ENCODE measurements at regions not wholly inside any gene's neighbourhood (a gene's known extent, or its start where the extent isn't known, plus 50 kb on each side); places are given as distances from the start of the nearest gene placed in this dataset.
A peak's percentile ranks its signal among the peaks of the same experiment; 100 is the strongest.

- H4K20me1 ChIP-seq (ENCODE audit: control insufficient read depth, insufficient read depth, insufficient read length): no peaks in the 10 kb centered on the region
- H3K9ac ChIP-seq (ENCODE audit: extremely low read depth, insufficient read length, low read length): no peak overlapping the region
- H4K8ac ChIP-seq (replicated peaks; ENCODE audit: insufficient read length, low read depth, low read length): no peak overlapping the region
- Mint-ChIP-seq H3K4me3 (no peak overlapping the region), H3K9me3 (no peaks in the 10 kb centered on the region), H3K4me1 (peaks cover 33 to 36% of the 10 kb centered on the region in 2 experiments), H3K27ac (peak overlapping the region in 2 of 3 experiments; percentile 52 to 98; a peak in 4 of 7 replicates), H3K36me3 (ENCODE audit: insufficient read depth in 1 of 3, low read depth in 3 of 3) (no peaks in the 10 kb centered on the region), H3K27me3 (ENCODE audit: low read depth) (no peaks in the 10 kb centered on the region)
- H2BK12ac ChIP-seq (ENCODE audit: insufficient read length, low read depth, low read length): no peak overlapping the region
- H3T11ph ChIP-seq (ENCODE audit: low read length): no peak overlapping the region
- H2AK5ac ChIP-seq (ENCODE audit: insufficient read length, low read length): no peak overlapping the region
- H3K27me3 ChIP-seq (ENCODE audit: insufficient read depth, low read length): no peaks in the 10 kb centered on the region
- no peak overlapping the region for H2BK20ac ChIP-seq (ENCODE audit: low read depth, low read length, poor library complexity, severe bottlenecking)
- no peak overlapping the region for H2BK120ac ChIP-seq (ENCODE audit: low read depth, low read length, poor library complexity, severe bottlenecking)
- H3K4me1 ChIP-seq (ENCODE audit: insufficient read depth, low read length): peaks cover 3% of the 10 kb centered on the region; the same call in 1 of the 2 replicates
- H3K27ac ChIP-seq (ENCODE audit: insufficient read length, low read depth, low read length): no peak overlapping the region
- H3K4ac ChIP-seq (ENCODE audit: low read depth, low read length): no peak overlapping the region
- no peaks in the 10 kb centered on the region for H3K23me2 ChIP-seq (ENCODE audit: insufficient read length, low read depth, low read length, poor library complexity, severe bottlenecking)
- H2AFZ ChIP-seq (ENCODE audit: low read length): no peak overlapping the region
- no peak overlapping the region for H3K4me2 ChIP-seq (ENCODE audit: insufficient read depth, insufficient read length, low read length)
- H2BK5ac ChIP-seq (ENCODE audit: insufficient read length, low read length): no peak overlapping the region
- H3K79me2 ChIP-seq (ENCODE audit: insufficient read depth, low read length): no peaks in the 10 kb centered on the region
- no peak overlapping the region for H3K18ac ChIP-seq (ENCODE audit: insufficient read length, low read depth, low read length)
- no peaks in the 10 kb centered on the region for H3K9me3 ChIP-seq (ENCODE audit: control insufficient read depth, low read depth, low read length)
- TF ChIP-seq CTCF (conservative IDR thresholded peaks at IDR 0.05): no peak
- H4K5ac ChIP-seq (ENCODE audit: insufficient read length, low read depth, low read length): no peak overlapping the region
- H3K79me1 ChIP-seq (ENCODE audit: insufficient read depth, low read depth, low read length, poor library complexity, severe bottlenecking): no peaks in the 10 kb centered on the region
- H3K14ac ChIP-seq (ENCODE audit: insufficient read depth, low read length): no peak overlapping the region
- no peak overlapping the region for H4K91ac ChIP-seq (ENCODE audit: insufficient read length, low read depth, low read length)
- DNase-seq: no peak
- no peak overlapping the region for H2BK15ac ChIP-seq (ENCODE audit: low read depth, low read length)
- no peak overlapping the region for H3K23ac ChIP-seq (ENCODE audit: insufficient read length, low read depth, low read length)
- H3K56ac ChIP-seq (ENCODE audit: insufficient read length, low read depth, low read length): no peak overlapping the region
These were observed 304.7 kb upstream of the RGS17 start for GRCh38 chr6:153435787-153436186.
